COLO829 (cell line): ENCODE measurements at regions not wholly inside any gene's neighbourhood (a gene's known extent, or its start where the extent isn't known, plus 50 kb on each side); places are given as distances from the start of the nearest gene placed in this dataset.

Source experiments
- DNase-seq: peaks from one replicate; pipeline ENCODE4 v3.0.0; 2012; ENCODE audit warnings: low spot score

DNA sequence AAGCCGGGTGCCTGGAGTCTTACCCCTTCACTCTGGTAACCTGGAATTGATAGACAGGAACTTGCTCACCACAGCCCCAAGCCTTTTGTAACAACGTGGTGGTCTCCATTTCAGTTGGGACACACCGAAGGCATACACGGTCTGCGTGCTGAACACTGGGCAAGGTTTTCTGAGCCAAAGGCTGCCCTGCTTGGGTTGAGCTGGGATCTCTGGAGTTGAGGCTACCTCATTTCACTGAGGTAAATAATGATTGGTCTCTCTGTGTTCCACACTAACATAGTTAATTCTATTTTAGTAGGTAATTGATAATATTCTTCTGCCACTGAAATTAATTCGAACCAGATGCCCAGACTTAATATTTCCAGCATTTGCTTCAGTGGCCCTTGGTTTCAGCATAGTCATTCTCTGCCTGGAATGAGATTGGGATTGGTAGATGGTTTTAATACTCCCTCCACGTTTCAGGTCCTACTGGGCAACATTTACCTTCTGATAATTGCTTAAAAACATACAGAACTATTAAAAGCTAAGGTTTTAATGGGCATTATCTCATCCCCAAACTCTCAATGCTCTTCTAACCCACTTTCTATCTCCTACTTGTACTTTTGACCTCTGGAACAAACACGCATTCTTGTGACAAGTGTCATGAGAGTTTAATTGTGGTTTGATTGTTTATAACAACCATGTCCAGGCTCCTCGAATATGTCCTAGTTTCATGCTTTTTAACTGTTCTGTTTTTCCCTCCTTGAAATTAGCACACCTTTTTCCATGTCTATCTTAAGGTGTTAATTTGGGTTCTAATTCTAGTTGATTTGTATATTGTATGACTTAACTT lies 202.3 kb upstream of the KLF6 start:
- peak; percentile 2 for DNase-seq

DNA sequence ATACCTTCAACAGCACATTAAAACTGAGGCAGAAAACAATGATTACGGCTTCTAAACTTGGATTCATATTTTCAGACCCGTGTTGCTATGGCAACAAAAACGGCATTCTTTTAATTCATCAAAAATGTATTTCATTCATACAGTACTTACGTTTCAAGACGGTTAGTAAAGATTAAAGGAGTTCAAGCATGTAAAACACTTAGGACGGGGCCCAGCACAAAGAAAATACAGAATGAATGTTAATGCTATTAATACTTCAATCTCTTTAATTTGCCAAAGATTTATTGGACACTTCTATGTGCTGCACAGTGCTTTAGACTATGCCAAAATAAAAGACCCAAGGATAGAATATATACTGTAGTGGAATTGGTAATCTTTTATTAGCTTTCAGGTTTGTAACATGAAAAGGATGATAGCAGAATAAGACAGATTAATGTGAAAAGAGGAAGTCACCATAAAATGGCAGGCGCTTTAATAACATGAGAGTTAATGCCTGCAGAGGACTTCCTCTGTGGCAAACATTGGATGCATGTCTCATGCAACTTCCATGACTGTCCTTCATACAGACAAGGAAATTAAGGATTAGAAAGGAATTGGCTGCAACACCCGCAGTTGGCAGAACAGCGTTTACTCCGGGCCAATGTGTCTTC lies 201.6 kb upstream of the KLF6 start:
- DNase-seq = no peak

DNA sequence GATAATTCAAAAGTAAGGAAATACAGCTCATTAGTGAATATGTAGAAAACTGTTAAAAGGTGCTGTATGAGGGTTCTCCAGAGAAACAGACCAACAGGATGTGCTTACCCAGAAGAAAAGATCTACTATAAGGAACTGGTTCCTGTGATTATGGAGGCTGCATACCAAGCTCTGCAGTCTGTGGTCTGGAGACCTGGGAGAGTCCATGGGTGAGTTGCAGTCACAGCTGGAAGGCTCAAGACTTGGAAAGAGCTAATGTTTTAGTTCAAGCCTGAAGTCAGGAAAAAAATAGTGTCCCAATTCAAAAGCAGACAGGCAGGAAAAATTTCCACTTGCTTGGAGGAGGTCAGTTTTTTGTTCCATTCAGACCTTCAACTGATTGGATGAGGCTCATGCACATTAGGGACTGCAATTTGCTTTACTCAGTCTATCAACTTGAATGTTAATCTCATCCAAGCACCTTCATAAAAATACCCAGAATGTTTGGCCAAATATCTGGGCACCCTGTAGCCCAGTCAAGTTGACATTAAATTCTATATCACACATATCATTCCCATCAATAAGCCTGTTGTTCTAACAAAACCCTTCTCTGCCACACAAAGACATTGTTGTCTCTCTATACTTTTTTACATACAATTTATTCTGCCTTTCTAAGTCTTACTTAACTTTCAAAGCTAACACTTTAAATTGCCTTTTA lies 197.9 kb upstream of the KLF6 start:
- no peak for DNase-seq

DNA sequence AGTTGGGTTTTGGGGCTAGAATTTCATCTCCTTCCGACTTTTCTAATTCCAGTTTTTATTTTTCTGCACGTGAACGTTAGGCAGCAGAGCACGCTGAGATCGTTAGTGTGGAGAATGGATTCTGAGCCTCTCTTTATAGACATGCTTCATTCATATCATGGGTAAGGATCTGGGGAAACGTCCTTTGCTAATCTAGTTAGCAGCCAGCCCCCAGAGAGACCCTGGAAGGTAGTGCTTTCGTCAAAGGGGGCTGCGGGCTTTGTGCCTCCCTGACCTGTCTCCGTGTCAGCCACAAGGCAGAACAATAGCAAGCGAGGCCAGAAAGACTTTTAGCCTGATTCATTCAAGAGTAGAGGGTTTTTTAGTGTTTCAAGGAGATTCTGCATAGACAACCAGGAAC lies 196.3 kb upstream of the KLF6 start:
- DNase-seq = no peak

DNA sequence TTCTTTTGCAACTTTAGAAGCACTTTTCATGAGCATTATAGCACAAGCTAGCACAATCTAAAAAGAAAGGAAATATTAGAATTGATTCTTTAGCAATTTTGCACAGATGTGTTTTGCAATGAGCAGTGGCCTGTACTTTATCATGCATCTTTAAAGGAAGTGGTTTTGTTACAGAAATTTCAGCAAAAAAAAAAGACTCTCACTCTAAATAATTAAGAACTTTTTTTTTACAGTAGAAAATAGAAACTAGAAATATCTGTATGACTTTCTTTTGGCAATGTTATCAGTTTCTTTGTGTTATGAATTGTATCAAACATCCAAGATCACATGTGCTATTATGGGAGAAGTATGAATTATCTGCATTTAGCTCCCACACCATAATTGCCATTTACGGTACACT lies 195.7 kb upstream of the KLF6 start:
- no peak for DNase-seq

DNA sequence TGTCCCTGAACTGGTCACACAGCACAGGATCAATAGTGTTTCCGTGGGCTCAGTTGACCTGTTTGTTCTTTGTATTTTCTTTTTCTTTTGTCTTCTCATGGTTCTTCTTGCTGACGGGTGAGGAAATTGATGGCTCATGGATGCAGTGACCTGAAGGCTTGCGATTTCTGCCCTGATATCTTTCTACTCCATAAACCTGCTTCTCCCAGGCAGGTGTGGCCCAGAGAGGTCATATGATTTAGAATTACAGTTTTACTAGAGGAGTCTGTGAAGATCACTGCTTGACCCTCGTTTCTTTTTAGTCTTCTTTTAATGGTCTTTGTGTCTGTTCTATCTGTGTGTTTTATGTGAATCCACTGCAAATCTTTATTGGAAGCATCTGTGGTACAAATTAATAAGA lies 195.1 kb upstream of the KLF6 start:
- no peak for DNase-seq

DNA sequence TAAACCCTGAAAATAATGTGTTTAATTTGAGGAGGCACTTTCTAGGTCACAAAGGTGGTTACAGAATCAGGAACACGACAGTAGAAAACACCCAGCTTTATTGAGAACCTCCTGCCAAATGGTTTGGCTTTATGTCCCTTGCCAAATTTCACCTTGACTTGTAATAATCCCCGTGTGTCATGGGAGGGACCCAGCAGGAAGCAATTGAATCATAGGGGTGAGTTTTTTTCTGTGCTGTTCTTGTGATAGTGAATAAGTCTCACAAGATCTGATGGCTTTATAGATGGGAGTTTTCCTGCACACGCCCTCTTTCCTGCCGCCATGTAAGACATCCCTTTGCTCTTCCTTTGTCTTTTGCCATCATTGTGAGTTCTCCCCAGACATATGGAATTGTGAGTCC lies 193.8 kb upstream of the KLF6 start:
- DNase-seq = no peak

DNA sequence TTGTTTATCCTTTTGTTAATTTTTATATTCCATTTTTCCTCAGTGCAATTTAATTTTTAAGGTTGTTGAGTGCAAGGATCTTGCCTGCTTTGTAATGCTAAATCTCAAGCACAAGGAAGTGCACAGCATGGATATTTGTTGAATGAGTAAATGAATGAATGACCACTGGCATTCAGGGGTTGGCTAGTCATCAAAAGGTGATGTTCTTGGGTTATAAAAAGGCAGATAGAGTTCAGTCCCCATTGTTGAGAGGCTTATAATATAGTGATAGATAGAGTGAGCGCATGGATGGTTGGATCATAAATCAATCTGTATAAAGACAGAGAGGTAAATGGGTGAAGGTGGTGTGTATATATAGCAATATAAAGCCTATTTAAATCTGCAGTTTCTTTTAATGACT lies 193.2 kb upstream of the KLF6 start:
- no peak for DNase-seq

DNA sequence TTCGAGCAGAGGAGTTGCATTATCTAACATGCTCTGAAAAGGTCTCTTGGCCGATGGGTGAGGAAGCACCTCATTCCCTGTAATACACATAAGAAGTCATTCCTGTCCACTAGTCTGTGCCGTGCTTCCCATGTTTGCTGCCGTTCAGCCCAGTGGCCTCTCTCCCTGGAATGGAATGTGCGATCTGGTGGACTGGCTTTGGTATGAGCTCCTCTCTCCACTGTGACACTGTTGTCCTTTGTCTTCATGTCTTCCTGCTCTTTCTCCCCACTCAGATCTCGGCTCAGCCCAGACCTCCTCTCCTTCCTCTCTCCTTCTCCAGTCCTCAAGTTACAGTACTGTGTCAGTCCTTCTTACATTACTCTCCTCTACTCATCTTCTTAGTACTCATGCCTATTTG lies 192.8 kb upstream of the KLF6 start:
- no peak for DNase-seq

DNA sequence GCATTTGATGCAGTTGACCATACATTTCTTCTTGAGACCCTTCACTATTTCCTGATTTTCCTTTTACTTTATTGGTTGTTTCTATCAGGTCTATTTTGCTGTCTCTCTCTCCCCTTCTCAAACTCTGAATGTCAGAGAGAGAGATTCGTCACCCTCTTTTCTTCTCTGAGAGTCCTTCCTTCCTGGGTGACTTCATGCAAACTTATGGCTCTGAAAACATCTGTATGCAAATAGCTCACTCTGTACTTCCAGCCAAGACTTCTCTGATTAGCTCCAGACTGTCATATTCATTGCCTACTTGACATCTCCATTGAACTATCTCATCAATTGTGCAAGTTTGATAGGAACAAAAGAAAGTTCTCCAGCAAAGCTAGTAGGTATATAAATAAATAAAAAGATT lies 191.7 kb upstream of the KLF6 start:
- no peak for DNase-seq

DNA sequence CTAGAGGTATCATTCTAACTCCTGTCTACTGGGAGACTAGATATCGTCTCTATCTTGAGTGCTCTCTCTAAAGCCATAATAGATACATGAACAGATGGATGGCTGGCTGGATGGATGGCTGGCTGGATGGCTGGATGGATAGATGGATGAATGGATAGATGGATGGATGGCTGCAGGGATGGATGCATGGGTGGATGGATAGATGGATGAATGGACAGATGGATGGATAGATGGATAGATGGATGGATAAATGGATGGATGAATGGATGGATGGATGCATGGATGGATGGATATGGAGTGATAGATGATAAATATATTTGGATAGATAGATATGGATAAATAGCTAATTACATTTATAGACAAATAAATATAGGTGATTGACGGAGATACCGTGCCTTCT lies 191.2 kb upstream of the KLF6 start:
- no peak for DNase-seq

DNA sequence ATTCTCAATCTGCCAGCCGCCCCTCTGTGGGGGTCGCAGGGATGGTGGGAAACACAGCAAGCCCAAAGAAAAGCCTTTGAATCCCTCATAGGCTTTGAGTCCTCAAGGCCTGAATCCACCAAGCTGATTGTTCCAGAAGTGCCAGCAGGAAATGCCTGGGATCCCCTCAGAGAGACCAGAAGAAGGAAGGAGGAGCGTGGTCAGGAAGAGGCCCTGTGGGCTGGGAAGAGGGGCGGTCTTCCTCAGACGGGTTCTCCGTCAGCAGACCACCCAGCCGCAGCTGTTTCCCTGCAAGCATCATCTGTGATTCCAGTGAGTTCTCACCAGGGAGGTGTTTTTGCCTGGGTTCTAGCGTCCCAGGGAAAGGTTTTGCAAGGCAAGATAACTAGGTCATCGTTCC lies 190.0 kb upstream of the KLF6 start:
- no peak for DNase-seq

DNA sequence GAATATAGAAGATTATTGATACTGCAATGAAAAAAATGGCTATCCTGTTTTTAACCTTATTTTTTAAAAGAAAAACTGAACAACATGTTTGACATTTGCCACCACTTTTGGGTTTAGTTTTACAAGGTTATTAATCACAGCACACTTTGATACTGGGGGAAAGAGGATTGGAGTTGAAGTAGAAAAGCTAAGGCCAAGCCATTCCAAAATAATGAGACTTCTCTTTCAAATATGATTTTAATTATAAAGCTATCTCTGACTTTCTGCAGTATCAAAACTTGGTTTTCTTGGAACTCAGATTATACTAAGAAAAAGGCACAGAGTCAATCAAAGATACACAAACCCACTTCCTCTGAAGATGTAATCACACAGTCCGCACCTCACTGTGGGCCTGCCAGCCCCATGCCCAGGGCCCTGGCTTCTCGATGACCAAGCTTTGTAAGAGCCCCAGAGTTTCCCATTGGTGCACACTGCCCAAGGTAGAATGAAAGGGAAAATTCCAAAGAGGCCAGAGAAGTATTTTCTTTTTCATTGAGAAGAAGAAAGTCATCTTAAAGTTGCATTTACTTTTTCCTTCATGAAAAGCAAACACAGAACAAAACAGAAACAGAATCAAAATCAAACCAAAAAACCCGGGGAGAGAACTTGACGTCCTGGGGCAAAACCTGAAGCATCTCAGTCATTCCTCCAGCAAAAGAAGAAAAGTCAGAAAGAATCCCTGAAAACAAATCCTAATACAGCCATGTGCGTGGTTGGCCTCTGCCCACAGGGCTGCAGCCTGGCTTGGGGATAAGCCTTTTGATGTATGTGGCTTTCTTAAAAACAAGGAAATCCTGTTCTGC lies 187.7 kb upstream of the KLF6 start:
- DNase-seq = no peak

DNA sequence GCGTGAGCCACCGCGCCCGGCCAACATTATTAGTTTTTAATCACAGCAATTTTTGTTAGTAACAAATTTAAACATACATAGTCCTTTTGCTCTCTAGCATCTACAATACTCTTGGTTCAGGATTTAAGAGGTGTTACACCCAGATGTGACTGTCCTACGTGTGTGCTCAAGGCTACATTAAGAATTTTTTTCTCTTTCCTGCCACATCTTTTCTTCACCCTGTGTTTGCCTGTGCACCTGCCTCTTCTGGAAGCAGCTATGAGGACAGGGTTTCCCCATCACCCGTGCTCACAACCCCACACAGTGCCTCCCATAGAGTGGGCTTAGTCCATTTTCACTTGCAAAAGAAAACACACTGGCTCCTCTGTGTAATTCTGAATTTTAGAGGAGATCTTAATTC lies 186.7 kb upstream of the KLF6 start:
- no peak for DNase-seq

DNA sequence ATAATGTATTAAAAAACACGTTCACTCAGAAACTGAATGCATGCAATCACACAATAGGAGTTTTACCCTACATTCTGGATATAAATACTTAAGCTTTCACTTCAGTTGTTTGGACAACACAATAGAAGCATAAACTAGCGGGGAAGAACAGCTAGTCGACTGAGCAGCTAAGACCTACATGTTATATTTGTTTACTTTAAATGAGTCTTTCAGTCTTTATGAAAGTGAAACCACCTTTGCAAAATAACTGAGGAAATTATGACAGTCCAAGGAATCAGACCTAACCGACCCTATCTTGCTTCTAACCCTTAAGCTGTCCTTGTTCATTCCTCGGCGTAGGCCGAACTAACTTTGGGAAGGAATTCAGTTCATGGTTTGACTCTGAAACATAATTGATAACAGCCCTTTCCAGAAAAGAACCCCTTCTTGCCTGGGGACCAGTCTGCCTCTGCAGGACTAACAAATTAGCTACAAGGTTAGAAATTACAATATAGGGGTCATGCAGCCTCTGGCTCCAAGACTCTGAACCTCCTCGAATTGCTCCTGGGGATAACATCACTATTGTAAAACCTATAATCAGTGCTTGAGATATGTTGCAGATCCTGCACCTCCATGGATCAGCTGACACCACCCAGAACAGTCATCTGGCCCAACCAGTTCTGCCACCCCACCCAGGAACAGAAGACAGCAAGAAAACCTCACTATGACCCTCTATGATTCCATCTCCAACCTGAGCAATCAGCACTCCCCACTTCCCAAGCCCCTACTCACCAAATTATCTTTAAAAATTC lies 185.1 kb upstream of the KLF6 start:
- no peak for DNase-seq

DNA sequence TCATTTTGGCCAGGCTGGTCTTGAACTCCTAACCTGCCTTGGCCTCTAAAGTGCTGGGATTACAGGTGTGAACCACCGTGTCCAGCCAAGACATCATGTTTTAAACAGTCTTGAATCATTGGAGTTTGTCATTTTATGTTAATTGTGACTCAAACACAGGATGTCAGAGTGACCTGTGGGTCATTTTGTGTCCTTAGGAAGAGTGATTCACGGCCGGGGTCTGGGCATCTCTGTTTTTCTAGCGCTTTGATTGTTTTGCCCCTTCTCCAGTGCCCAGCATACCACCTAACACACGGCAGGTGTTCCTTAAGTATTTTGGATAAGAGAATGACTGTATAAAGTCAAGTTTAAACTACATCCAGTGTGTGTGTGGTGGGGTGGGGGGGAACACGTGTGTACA lies 183.7 kb upstream of the KLF6 start:
- no peak for DNase-seq

DNA sequence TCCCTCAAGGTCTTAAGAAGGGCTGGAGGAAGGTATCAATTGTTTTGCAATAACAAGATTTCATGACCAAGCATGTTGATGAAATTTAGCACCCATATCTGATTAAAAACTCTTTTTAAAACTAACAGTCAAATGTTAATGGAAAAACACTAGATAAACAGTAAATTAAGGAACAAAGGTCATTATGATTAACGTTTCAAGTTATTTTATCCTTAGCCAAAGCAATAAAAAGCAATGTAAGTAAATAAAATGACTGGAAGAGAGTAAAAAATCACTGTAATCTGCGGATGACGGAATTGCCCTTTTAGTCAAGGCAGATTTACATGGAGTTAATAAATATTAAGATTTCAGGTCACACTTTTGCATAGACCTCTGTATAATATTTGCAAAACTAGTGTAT lies 179.5 kb upstream of the KLF6 start:
- DNase-seq = no peak

DNA sequence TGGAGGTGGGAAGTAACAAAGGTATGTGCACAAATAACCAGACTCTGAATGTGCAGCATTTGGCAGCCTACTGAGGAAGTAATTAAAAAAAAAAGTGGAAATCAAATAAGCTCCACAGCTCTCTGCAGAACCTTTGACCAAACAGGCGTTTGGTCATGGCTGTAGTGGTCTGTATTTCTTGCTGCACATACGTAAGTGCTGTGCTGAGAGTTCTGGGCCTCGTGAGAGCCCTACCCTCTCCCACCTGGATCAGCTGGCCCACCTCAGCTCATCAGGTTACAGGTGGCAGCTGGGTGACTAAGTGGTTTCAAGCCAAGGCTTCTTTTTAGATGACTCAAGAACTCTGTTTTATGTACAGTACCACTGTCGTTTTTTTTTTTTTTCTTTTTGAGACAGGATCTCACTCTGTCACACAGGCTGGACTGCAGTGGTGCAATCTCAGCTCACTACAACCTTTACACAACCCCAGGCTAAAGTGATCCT lies 178.2 kb upstream of the KLF6 start:
- no peak for DNase-seq

DNA sequence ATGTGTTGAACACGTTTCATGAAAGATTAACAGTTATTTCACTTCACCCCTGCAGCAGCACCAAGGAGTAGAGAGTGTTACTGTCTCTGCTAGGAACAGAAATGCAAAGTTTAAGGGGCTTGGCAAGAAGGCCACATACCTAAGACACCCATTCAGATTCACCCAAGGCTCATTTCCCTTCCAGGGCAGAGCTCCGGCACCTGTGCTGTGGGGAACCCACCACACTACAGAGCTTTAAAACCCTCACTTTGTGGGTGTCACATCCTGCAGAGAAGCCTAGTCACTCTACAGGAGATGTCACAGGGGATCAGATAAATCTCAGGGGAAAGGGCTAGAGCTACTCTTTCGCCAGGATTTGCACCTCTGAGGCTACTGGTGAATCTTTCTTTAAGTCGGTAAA lies 176.1 kb upstream of the KLF6 start:
- DNase-seq = no peak

DNA sequence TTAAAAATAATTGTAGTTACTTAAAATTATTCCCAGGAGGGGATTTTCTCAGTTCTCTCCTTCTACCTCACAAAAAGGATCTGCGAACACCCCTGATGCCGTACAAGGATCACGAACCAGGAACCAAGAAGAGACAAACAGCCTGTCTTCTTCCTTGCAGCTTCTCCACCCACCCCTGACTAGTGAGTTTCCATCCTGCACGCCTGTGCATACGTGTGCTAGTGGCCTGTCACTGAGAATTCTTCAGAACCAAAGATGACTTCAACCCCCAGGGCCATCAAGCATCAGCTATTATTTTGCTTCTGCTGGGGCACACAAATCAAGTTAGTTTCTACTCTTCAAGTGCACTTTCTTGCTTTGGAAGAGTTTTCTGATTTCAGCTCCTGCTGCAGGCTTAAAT lies 175.5 kb upstream of the KLF6 start:
- no peak for DNase-seq
